ENCODE measurements at regions not wholly inside any gene's neighbourhood (a gene's known extent, or its start where the extent isn't known, plus 50 kb on each side); places are given as distances from the start of the nearest gene placed in this dataset.

DNA sequence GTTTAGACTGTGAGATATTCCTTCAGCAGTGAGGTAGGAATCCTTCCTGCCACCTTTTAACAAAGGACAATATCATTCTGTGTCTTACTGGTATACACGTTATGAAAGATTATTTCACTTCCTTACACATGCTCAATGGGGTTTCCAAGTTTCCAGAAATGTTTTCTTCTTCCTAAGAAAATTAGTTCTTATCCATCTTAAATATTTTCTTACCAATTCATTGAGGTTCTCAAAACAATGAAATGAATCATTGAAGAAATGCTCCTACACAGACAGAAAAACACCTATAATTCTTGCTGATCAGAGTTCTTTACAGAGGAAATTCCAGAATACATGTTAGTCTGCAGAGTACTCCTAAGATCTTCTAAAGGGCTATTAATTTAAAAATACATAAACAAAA is 51.4 kb upstream of the SEC61G start:
- DNase-seq (ENCODE audit: low spot score) = no peak

DNA sequence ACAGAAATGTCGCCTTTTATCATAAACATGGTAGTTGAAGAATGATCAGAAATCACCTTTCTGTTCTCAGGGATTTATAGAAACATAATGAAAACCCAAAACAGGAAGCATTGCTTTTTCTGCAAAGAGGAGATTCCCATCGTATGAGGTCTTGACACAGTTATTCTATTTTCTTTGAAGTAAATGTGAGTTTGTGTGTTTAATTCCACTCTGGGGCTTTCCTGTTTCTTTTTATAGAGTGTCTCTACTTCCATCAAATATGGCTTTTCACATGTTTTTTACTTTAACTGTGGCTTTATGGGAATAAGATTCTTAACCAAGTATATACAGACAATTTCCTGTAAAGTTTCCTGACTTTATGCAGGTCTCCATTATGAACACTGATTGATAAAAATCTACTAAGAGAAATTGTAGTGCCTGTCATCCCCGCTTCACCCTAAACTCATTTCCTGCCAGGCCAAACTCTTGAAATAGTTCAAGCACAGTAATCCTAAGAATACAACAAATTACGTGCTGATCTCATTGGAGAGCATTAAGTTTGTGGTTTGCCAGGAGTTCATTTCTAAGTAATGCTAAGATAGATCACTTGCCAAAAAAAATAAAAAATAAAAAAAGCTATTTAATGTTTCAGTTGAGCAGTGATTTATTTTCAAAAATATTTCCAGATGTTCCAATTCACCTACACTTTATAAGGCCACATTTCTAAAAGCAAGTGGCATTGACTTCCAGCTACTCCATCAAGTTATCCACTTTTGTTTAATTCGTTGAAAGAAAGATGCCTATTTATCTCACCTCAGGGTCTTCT is 52.2 kb upstream of the SEC61G start:
- peak; percentile 49 for DNase-seq (ENCODE audit: low spot score)

DNA sequence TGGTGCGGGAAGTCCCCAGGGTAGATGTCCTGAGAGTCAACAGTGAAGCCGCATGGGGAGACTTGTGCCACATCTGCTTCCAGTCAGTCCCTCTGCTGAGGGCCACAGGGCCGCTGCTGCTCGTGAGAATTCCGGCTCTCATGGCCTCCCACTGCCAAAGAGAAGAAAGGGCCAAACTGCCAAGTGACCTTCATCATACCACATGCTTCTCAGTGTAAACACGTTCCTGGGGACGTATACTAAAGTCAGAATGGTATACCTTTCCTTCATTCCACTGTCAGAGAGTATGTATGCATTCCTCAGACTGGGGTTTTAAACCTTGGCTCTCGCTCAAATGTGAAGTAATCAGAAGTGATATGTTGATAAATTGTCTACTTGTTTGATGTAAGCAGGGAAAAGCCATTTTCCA is 52.8 kb upstream of the SEC61G start:
- peak; percentile 51 for DNase-seq (ENCODE audit: low spot score)

DNA sequence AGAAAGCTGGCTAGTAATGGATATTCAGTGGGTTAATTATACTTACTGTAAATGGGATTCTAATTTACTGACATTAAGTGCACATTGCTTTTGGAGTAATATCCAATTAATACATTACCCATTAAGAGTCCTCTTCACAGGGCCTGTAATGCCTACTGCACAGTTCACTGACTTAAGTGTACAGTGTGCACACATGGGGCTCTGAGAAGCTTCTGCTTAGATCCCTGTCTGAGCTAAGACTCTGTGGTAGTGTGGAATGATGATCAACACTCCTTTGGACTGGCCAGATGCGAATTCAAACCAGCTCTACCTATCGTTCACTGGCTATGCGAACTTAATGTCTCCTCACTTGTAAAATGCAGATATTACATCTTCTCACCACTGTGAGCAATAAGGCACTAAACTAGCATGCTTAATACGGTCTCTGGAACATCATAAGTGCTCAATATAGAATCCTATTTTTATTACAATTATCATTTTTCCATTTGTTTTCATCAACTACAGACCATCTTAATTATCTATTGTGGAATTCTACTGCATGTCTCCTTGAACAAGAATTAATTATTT is 53.8 kb upstream of the SEC61G start:
- DNase-seq (ENCODE audit: low spot score) = no peak

DNA sequence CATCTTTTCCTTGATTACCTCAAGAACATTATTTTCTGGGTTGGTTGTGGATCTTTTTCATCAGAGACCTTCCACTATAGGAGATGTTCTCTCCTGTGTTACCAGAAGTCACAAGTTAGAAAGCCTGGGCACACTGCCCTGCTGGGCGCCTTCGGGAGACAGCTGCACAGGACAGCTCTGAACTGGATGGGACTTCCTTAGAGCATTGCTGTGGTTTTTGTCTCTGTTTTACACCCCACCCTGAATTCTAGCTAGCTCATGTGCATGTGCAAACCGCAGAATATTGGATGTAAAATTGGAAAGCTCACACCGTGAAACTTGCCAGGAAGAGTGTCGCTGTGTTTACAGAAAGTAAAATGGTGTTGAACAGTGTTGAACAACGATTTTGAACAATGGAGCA is 54.4 kb upstream of the SEC61G start:
- DNase-seq (ENCODE audit: low spot score) = no peak

DNA sequence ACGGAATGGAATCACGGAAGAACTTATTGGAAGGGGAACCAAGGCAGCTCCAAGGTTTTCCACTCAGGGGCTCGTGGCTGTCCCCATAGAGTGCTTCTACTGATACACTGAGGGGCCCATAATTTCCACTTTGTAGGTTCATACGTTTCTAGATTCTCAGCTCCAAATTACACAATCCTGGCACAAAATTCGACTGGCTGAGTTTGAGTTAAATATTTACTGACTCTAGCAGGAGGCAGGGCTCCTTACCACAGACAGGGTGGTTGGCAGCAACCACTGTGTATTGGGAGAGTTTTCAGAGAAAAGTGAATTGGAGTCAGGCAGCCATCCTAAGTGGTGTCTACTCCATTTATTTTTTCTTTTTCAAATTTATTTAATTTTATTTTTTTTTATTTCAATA is 55.4 kb upstream of the SEC61G start:
- DNase-seq (ENCODE audit: low spot score) = no peak

DNA sequence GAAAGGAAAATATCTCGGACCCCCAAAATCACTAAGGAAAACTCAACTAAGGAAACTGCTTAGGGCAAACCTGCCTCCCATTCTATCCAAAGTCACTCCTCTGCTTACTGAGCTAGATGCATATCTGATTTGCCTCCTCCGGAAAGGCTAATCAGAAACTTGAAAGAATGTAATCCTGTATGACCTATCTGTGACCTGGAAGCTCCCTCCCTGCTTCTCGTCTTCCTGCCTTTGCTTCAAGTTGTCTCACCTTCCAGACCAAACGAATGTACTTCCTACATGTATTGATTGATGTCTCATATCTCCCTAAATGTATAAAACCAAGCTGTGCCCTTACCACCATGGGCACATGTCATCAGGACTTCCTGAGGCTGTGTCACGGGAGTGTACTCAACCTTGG is 58.1 kb upstream of the SEC61G start:
- DNase-seq (ENCODE audit: low spot score) = no peak

DNA sequence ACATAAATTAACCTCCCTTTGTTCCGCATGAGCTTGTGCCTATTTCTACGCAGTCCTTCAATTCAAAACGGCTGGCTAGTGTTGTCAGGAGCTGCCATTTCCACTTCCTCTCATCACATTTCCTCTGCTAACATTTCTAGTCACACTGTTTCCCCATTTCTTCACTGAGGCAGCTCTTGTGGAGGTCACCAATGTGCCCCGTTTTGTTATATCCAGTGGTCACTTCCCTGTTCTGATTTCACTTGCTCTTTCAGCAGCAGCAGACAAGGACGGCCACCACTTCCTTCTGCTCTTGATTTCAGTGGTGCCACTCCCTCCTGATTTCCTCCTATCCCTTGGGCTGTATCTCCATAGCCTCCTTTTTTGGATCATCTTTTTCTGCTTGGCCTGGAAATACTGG is 64.8 kb upstream of the SEC61G start:
- DNase-seq (ENCODE audit: low spot score) = no peak

DNA sequence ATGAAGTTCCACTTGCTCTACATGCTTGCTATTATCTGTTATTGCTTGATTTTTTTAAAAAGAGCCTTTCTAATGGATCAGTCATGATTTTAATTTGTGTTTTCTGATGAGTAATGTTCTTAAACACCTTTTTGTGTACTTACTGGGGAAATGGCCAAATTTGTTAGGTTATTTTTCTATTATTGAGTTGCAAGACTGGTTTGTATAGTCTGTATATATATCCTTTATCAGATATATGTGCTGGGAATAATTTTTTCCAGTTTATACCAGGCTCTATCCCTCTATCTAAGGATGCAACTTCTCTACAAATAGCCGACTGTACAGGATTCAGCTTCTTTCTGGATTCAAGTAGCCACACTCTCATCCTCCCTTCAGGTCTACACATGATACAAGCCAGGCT is 65.6 kb upstream of the SEC61G start:
- no peak for DNase-seq (ENCODE audit: low spot score)

DNA sequence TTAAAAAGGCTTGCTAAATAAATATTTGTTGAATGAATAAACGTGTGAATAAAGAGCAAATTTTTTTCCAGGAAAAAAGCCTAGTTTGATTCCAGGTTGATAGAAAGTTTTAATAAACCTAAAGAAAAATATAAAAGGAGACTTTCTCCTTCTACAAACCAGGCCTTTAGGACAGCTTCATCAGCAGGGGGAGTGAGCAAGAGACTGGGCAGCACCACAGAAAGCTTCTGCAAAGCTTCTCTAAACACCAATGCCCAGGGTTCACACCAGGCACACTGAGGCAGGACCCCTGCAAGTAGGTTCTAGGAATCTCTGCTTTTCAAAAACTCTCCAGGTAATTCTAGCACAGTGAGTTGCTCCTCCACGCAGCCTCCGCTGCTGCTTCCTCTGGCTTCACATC is 66.4 kb upstream of the SEC61G start:
- no peak for DNase-seq (ENCODE audit: low spot score)

DNA sequence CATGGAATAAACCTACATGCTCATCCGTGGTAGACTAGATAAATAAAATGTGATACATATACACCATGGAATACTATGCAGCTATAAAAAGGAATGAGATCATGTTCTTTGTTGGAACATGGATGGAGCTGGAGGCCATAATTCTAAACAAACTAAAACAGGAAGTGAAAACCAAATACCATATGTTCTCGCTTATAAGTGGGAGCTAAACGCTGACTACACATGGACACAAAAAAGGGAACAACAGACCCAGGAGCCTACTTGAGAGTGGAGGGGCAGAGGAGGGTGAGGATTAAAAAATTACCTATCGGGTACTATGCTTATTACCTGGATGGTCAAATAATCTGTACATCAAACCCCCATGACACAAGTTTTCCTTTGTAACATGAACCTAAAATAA is 68.7 kb upstream of the SEC61G start:
- no peak for DNase-seq (ENCODE audit: low spot score)

DNA sequence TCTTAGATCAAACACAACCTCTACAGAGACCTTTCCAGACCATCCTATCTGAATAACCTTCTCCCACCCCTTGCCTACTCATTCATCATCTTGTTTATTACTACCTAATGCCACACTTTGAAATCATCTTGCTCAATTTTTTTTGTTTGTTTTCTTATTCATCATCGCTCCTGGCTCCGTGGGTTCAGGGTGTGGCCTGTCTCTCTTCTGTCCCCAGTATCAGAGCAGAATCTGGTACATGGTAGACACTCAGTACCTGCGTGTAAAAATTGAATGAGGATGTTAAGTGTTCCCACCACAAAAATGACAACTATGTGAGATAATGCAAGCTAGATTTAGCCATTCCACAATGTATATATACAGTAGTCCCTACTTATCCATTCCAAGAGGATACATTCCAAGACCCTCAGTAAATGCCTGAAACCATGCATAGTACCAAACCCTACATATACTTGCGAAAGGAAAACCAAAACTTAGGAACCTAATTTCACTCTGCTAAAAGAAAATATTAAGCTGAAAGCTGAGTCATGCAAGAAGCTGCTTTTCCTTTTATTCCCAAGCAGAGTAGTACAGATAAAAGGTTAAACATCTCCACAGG is 72.1 kb upstream of the SEC61G start:
- no peak for DNase-seq (ENCODE audit: low spot score)

DNA sequence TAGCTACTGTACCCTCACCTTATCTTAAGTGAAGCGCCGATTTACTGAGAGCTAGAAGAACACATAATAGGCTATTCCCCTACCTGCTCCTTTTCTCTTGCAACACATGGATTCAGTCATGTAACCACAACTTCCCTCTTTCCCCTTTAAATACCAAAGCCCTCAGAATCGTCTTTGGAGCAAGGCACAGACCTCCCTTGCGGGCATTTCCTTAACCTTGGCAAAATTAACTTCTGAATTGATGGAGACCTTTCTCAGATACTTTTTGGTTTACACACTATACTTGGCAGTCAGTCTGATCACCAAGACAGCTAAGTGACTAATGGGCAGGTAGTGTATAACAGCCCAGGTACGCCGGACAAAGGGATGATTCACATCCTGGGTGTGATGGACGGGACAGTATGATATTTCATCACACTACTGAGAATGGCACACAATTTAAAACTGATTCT is 72.7 kb upstream of the SEC61G start:
- no peak for DNase-seq (ENCODE audit: low spot score)

DNA sequence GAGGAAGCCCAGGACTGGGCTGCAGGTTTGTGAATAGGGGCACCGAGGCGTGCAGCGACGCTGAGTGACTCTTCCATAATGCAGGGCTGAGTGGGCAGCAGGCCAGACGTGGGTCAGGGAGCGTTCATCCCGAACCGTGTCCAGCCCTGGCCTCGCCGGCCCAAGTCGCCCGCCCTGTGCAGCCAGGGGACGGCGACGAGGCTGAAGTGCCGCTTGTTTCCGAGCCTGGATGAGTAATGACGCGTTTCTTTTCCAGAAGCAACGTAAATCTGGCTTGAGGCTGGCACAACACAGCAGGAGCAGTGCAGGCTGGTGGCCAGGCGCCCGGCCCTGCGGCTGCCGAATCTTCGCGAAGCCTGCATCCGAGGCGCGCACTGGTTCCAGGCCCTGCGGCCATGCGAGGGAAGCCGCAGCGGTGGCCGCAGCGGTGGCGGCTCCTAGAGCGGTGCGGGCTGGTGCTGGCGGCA is 74.0 kb upstream of the SEC61G start:
- no peak for DNase-seq (ENCODE audit: low spot score)

DNA sequence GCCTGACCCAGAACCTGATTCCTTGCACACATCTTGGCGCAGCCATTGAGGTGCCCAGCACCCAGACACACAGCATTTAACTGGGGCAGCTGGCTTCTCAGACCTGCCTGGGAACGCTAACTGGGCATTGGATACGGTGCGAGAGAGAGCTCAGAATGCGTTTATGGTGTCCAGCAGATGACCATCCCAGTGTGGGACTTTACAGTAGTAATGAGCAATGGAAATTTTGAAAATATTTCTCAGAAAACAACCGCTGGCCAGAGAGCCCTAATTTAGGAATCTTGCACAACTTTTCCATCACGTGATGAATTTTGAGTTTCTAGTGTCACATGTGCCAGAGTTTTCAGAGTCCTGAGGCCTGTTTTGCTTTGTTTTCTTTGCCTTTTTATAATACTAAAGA is 78.2 kb upstream of the SEC61G start:
- no peak for DNase-seq (ENCODE audit: low spot score)

DNA sequence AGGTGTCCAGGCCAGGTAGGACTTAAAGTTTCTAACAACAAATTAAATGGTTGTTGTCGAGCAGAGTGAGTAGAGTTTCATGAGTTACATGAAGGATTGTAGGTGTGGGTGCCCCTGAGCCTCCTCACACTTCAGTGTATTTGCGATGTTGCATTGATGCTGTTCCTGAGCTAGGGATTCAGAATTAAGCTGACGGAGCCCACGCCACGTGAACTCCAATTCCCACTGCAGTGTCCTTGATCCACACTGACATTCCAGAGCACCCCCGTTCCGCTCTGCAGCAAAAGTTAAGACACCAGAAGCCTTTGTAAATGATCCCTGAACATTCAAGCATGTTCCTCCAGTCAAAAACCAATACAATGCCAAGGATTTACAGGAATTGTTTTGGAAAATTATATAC is 78.8 kb upstream of the SEC61G start:
- no peak for DNase-seq (ENCODE audit: low spot score)

DNA sequence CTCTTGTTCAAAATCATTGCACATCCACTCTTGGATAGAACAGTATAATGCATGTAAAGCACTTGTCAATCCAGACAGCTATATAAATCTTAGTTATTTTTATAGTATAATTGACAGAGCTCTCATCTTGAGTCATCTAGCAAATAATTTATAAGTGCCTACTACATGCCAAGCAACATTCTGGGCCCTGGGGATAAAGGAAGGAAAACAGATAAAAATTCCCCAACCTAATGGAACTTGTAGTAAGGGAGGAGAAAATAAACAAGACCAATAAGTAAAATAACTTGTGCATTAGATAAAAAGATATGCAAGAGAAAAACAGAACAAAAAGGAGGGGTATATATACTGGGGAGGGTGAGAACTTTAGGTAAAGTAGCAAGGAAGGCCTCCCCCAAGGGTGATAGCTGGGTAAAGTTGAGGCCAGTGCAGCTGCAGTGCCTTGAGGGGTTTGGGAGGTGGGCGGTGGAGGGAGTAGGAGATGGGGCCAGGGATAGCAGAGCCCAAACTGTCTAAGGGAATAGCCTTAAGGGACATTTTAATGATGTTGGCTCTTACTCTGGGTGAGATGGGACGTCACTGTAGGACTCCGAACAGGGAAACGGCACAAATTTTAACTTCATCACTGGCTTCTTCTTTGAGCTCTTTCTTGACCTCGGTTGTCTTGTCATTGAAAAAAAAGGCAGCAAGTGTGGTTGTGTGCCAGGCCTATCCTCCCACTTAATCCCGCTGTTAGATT is 79.3 kb upstream of the SEC61G start:
- no peak for DNase-seq (ENCODE audit: low spot score)

DNA sequence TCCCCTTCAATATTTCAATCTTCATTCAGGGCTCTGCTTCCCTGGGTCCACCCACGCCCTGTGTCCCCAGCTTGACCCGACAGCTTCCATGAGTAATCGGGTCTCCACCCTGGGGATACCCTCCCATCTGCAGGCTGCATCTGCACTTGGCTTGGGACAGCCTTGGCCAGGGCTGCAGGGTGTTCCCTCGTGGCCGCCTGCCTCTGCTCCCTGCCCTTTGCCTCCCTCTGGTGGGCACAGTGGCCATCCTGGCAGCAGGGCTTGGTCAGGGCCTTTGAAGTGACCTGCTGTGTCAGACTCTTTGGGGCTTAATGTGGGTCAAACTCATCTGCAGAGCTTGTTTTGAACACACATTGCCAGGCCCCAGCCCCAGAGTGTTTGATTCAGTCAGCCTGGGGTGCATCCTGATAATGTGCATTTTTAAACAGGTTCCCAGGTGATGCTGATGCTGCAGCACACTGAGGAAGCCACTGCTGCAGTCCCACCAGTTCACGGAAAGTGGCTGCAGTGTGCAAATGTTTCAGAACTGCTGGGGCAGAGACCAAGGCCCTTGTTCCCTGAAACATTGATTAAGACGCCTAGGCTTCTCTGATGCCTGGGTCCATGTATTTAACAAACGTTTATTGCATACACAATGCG is 80.7 kb upstream of the SEC61G start:
- DNase-seq (ENCODE audit: low spot score) = peak; percentile 83

DNA sequence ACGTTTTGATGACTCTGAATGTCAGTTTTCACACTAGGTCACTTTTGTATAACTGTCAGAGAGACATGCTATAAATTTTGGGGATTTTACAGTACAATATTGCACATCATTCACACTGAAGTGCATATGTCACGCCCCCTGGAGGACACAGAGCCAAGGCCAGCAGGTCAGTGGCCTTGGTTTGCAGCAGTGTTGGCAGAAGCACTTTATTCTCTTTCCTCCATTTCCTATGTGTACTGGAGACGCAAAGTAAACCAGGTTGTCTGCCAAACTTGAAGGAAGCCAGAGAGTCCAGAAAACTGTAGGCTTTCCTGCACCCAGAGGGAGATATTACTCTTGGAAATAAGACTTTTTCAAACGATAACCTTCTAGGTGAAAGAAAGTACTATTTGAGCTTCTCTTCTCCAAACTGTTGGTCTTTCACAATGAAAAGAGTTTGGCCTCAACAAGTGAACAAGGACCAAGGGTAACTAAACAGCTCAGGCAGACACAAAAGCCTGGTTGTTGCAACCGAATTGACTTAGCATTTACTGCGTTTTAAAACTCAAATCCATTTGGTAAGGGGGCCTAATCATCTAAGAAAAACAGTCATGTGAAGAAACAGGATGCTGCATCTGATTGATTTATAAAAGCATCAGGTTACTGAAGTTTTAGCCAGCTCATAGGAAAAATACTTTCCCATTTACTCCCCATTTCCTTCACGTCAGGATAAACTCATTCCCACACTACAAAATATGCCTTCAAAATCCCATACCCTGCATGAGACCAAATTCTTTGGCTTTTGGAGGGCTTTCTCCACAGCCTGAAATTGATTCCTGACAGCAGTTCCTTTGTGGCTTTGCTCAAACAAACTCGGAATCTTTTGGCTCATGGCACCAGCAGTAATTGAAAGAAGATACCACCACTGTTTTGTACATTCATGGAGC is 83.0 kb upstream of the SEC61G start:
- DNase-seq (ENCODE audit: low spot score) = peak; percentile 30

DNA sequence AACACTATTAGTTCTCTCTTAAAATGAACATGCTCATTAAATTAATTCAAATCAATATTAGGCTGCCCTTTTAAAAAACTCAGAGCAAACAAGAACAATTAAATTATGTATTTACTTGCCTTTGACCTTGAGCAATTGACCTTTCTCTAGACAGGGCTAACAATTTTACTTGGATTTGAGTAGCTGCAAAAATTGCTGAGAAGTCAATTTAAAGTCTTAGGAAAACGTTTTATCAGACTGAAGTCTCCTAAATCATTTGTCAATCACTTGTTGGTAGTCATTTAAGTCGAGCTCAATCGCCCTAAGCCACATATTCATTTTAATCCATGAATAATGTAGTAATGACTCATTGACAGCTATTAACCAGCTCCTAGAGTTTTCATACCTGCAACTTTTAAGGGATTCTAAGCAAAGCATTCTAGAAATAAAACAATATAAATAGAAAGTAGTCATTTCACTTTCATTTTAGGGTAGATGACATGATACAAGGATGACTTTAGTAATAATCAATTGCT is 84.9 kb upstream of the SEC61G start:
- no peak for DNase-seq (ENCODE audit: low spot score)

DNA sequence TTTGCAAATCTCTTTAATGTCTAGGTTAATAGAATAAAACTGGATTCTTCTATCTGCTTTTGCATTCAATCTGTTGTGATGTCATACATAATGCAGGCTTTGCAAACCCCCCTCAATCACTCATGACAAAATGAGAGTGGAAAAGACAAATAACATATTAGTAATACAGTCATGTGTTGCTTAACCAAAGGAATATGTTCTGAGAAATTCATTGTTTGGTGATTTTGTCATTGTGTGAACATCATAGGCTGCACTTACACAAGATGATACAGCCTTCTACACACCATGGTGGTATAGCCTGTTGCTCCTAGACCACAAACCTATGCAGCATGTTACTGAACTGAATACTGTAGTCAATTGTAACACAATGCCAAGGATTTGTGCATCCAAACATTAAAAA is 87.3 kb upstream of the SEC61G start:
- DNase-seq (ENCODE audit: low spot score) = no peak
